ENCODE measurements at regions not wholly inside any gene's neighbourhood (a gene's known extent, or its start where the extent isn't known, plus 50 kb on each side); places are given as distances from the start of the nearest gene placed in this dataset.
"Not testable (repeated sequence)": the region's sequence is repeated elsewhere in the genome, so short reads cannot be mapped to it uniquely, and the experiment has no call there.

- DNase-seq (ENCODE audit: low read depth), result no peak
- H3K4me3 ChIP-seq (ENCODE audit: low read depth, low read length), result no peak overlapping the region
- TF ChIP-seq CTCF (IDR thresholded peaks at IDR 0.05; ENCODE audit: insufficient read depth, low read depth, low read length, missing control alignments), result no peak
Measured at GRCh38 chr13:46498650-46499049, 54.3 kb upstream of the LRCH1 start.

GRCh38 chr13:46496086-46496485 lies 56.9 kb upstream of the LRCH1 start:
- no peak for TF ChIP-seq CTCF (IDR thresholded peaks at IDR 0.05; ENCODE audit: insufficient read depth, low read depth, low read length, missing control alignments)
- no peak overlapping the region for H3K4me3 ChIP-seq (ENCODE audit: low read depth, low read length)
- DNase-seq (ENCODE audit: low read depth), result no peak

GRCh38 chr13:46495651-46496050 lies 57.3 kb upstream of the LRCH1 start:
- no peak for DNase-seq (ENCODE audit: low read depth)
- TF ChIP-seq CTCF (IDR thresholded peaks at IDR 0.05; ENCODE audit: insufficient read depth, low read depth, low read length, missing control alignments), result no peak
- no peak overlapping the region for H3K4me3 ChIP-seq (ENCODE audit: low read depth, low read length)

GRCh38 chr13:46495066-46495465 lies 57.9 kb upstream of the LRCH1 start:
- no peak for TF ChIP-seq CTCF (IDR thresholded peaks at IDR 0.05; ENCODE audit: insufficient read depth, low read depth, low read length, missing control alignments)
- no peak overlapping the region for H3K4me3 ChIP-seq (ENCODE audit: low read depth, low read length)

GRCh38 chr13:46492946-46493345 lies 60.0 kb upstream of the LRCH1 start:
- H3K4me3 ChIP-seq (ENCODE audit: low read depth, low read length), result no peak overlapping the region
- TF ChIP-seq CTCF (IDR thresholded peaks at IDR 0.05; ENCODE audit: insufficient read depth, low read depth, low read length, missing control alignments), result peak; percentile 40
- DNase-seq (ENCODE audit: low read depth), result peak; percentile 50

More at GRCh38 chr13:46495066-46495465, 57.9 kb upstream of the LRCH1 start:
- no peak for DNase-seq (ENCODE audit: low read depth)

- DNase-seq (ENCODE audit: low read depth), result no peak
- no peak for TF ChIP-seq CTCF (IDR thresholded peaks at IDR 0.05; ENCODE audit: insufficient read depth, low read depth, low read length, missing control alignments)
- no peak overlapping the region for H3K4me3 ChIP-seq (ENCODE audit: low read depth, low read length)
Measured at GRCh38 chr13:46491641-46492040, 61.3 kb upstream of the LRCH1 start.

GRCh38 chr13:46490713-46491112 lies 62.3 kb upstream of the LRCH1 start:
- H3K4me3 ChIP-seq (ENCODE audit: low read depth, low read length), result not testable (repeated sequence)
- DNase-seq (ENCODE audit: low read depth), result peak; percentile 39
